ENCODE measurements at regions not wholly inside any gene's neighbourhood (a gene's known extent, or its start where the extent isn't known, plus 50 kb on each side); places are given as distances from the start of the nearest gene placed in this dataset.
"Not testable (repeated sequence)": the region's sequence is repeated elsewhere in the genome, so short reads cannot be mapped to it uniquely, and the experiment has no call there.

GRCh38 chr13:111666164-111666776 is 345.8 kb downstream of the TEX29 start:
- Histone ChIP-seq H3K27me3 (ENCODE audit: low read depth) (peaks cover 49% of the 10 kb centered on the region), H3K36me3 (no peaks in the 10 kb centered on the region), H3K9me3 (replicated peaks) (no peaks in the 10 kb centered on the region), H3K27ac (replicated peaks) (no peak overlapping the region), H3K4me3 (no peak overlapping the region), H3K4me1 (no peaks in the 10 kb centered on the region)
- TF ChIP-seq CTCF (IDR thresholded peaks at IDR 0.05; ENCODE audit: borderline replicate concordance): no peak
- intact Hi-C loops (cut with micrococcal nuclease): no loop called here
- no peak for DNase-seq

DNA sequence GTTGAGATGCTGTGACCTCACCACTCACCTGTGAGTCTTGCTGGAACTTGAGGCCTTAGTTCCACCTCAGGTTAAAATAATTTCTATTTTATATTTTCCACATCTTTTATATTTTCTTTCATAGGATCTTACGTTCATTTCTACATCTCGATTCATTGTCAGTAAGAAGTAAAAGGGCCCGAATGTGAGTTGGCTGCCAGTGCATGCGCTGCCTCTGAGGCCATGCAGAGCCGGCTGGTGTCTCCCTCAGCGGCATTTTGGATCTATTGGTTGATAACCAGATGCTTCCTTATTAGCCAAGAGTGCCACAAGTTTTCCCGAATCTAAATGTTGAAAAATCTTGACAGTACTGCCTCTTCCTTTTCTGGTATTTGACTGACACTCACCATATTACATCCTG is 347.3 kb downstream of the TEX29 start:
- Histone ChIP-seq H3K27ac (replicated peaks) (no peak overlapping the region), H3K4me3 (no peak overlapping the region), H3K36me3 (no peaks in the 10 kb centered on the region), H3K27me3 (ENCODE audit: low read depth) (peaks cover 34% of the 10 kb centered on the region), H3K4me1 (no peaks in the 10 kb centered on the region), H3K9me3 (replicated peaks) (no peaks in the 10 kb centered on the region)
- intact Hi-C loops (cut with micrococcal nuclease): no loop called here
- no peak for DNase-seq
- TF ChIP-seq CTCF (IDR thresholded peaks at IDR 0.05; ENCODE audit: borderline replicate concordance): no peak

DNA sequence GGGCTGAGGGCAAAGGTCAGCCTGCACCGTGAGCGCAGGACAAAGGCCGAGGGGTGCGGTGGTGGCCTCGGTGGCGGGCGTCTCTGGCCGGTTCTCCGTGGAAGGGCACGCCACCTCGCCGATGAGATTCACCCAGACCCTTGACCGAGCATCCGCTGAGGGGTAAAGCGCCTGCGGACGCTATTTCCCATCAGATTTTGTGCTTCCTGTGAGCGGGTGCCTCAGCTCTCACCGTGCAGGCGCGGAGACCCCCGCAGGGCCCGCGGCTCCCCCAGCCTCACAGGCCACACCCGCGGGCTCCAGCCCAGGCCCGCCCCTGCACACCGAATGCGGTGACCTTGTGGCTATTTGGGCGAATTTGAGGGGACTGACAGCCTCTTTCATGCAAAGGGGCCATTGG is 348.0 kb downstream of the TEX29 start:
- Histone ChIP-seq H3K4me1 (no peaks in the 10 kb centered on the region), H3K9me3 (replicated peaks) (no peaks in the 10 kb centered on the region), H3K36me3 (no peaks in the 10 kb centered on the region), H3K27me3 (ENCODE audit: low read depth) (peaks cover 28% of the 10 kb centered on the region), H3K4me3 (no peak overlapping the region), H3K27ac (replicated peaks) (no peak overlapping the region)
- intact Hi-C loops (cut with micrococcal nuclease): no loop called here
- TF ChIP-seq CTCF (IDR thresholded peaks at IDR 0.05; ENCODE audit: borderline replicate concordance): no peak
- no peak for DNase-seq

GRCh38 chr13:111672198-111672597 is 351.8 kb downstream of the TEX29 start:
- intact Hi-C loops (cut with micrococcal nuclease); H3K36me3 ChIP-seq; DNase-seq; H3K4me1 ChIP-seq; H3K9me3 ChIP-seq (replicated peaks); H3K27me3 ChIP-seq (ENCODE audit: low read depth); H3K4me3 ChIP-seq; H3K27ac ChIP-seq (replicated peaks): not testable (repeated sequence)

DNA sequence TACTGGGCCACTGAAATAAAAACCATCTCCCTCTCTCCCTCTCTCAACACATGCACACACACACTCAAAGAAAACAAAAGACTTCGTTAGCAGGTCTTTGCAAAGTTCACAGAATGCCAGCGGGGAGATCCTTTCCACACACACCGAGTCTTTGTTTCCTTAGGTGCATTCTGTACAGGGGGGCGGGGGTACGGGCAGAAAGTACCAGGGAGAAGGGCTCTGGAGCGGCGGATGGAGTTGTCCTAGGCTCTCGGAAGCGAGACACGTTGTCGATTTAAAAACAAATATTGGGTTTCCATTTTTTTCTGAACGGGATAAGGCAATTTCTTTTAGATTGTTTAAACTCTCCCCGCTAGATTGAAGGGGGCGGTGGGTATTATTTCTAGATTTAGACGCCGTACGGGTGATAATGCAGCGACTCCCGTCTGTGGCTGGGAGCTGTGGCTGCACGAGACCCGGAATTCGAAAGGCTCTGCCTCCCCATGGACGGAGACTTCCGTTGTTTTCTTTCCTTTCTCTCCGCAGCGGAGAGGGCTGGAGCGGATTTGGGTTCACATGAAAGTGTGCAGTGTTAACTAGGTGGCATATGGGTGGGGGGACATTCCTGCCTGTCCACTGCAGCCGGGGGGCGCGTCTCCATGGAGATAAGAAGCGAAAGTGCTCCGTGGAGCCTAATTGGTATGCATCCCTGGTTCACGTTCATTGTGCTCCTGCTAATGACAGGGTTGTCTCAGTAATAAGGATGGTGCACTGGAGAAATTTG is 357.9 kb downstream of the TEX29 start:
- H3K36me3 ChIP-seq; intact Hi-C loops (cut with micrococcal nuclease); H3K4me1 ChIP-seq; H3K4me3 ChIP-seq; DNase-seq; H3K27ac ChIP-seq (replicated peaks); H3K27me3 ChIP-seq (ENCODE audit: low read depth); H3K9me3 ChIP-seq (replicated peaks): not testable (repeated sequence)

GRCh38 chr13:111679645-111680044 is 359.2 kb downstream of the TEX29 start:
- H3K36me3 ChIP-seq; H3K27me3 ChIP-seq (ENCODE audit: low read depth); H3K4me3 ChIP-seq; H3K27ac ChIP-seq (replicated peaks); H3K4me1 ChIP-seq; H3K9me3 ChIP-seq (replicated peaks); intact Hi-C loops (cut with micrococcal nuclease); DNase-seq: not testable (repeated sequence)

- H3K4me1 ChIP-seq; H3K4me3 ChIP-seq; DNase-seq; H3K36me3 ChIP-seq; H3K27me3 ChIP-seq (ENCODE audit: low read depth); H3K27ac ChIP-seq (replicated peaks); intact Hi-C loops (cut with micrococcal nuclease); H3K9me3 ChIP-seq (replicated peaks): not testable (repeated sequence)
Measured at GRCh38 chr13:111680100-111680499, 359.7 kb downstream of the TEX29 start.

- intact Hi-C loops (cut with micrococcal nuclease); H3K36me3 ChIP-seq; H3K27me3 ChIP-seq (ENCODE audit: low read depth); H3K9me3 ChIP-seq (replicated peaks); H3K27ac ChIP-seq (replicated peaks); H3K4me1 ChIP-seq; DNase-seq; H3K4me3 ChIP-seq: not testable (repeated sequence)
Measured at GRCh38 chr13:111692028-111692427, 371.6 kb downstream of the TEX29 start.

GRCh38 chr13:111696121-111696520 is 370.8 kb upstream of the SOX1 start:
- H3K4me1 ChIP-seq; DNase-seq; intact Hi-C loops (cut with micrococcal nuclease); H3K4me3 ChIP-seq; H3K27ac ChIP-seq (replicated peaks); H3K27me3 ChIP-seq (ENCODE audit: low read depth); H3K36me3 ChIP-seq; H3K9me3 ChIP-seq (replicated peaks): not testable (repeated sequence)

GRCh38 chr13:111702059-111702458 is 364.9 kb upstream of the SOX1 start:
- H3K4me3 ChIP-seq; DNase-seq; H3K36me3 ChIP-seq; H3K27me3 ChIP-seq (ENCODE audit: low read depth); H3K4me1 ChIP-seq; intact Hi-C loops (cut with micrococcal nuclease); H3K9me3 ChIP-seq (replicated peaks); H3K27ac ChIP-seq (replicated peaks): not testable (repeated sequence)
